ENCODE measurements at regions not wholly inside any gene's neighbourhood (a gene's known extent, or its start where the extent isn't known, plus 50 kb on each side); places are given as distances from the start of the nearest gene placed in this dataset.

DNA sequence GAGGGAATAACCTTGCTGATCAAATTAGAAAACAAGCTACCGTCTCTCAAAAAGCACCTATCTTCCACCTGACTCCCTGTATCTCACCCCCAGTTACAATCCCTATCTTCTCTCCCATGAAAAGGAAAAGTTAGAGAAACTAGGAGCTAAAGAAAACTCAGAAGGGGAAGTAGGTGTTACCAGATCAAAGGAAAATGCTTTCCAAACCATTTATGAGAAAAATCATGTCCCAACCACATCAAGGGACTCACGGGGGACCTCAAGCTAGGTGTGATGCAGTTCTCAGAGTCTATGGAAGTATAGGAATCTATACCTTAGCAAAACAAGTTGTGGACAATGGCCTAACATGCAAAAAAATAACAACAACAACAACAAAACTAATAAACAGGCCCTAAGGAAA lies 135.5 kb upstream of the RMP24 start:
- Histone ChIP-seq H3K9me3 (ENCODE audit: control insufficient read depth in 1 of 2, insufficient read depth in 1 of 2, low read length in 2 of 2) (peaks cover 0 to 8% of the 10 kb centered on the region in 2 experiments), H3K4me1 (ENCODE audit: insufficient read depth, low read length) (no peaks in the 10 kb centered on the region), H3K36me3 (ENCODE audit: insufficient read depth, low read length) (no peaks in the 10 kb centered on the region), H3K27ac (ENCODE audit: low read depth in 1 of 2, low read length in 2 of 2) (no peak overlapping the region), H3K4me3 (ENCODE audit: low read length) (no peak overlapping the region), H3K27me3 (ENCODE audit: control insufficient read depth in 1 of 2, insufficient read depth in 2 of 2, low read length in 2 of 2) (no peaks in the 10 kb centered on the region)
- CTCF ChIA-PET: no interaction called here
- intact Hi-C loops (cut with DNase I, micrococcal nuclease): no loop called here
- POLR2A ChIA-PET: no interaction called here
- TF ChIP-seq, protein P1, sequence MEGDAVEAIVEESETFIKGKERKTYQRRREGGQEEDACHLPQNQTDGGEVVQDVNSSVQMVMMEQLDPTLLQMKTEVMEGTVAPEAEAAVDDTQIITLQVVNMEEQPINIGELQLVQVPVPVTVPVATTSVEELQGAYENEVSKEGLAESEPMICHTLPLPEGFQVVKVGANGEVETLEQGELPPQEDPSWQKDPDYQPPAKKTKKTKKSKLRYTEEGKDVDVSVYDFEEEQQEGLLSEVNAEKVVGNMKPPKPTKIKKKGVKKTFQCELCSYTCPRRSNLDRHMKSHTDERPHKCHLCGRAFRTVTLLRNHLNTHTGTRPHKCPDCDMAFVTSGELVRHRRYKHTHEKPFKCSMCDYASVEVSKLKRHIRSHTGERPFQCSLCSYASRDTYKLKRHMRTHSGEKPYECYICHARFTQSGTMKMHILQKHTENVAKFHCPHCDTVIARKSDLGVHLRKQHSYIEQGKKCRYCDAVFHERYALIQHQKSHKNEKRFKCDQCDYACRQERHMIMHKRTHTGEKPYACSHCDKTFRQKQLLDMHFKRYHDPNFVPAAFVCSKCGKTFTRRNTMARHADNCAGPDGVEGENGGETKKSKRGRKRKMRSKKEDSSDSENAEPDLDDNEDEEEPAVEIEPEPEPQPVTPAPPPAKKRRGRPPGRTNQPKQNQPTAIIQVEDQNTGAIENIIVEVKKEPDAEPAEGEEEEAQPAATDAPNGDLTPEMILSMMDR (IDR thresholded peaks at IDR 0.05): no peak
- no peaks in the 10 kb centered on the region for H3K36me3 Mint-ChIP-seq (ENCODE audit: low read depth)
- no peak for ATAC-seq (ENCODE audit: poor library complexity)
- no peak overlapping the region for H3K27ac Mint-ChIP-seq
- H3K4me1 Mint-ChIP-seq (ENCODE audit: low read depth): no peaks in the 10 kb centered on the region
- H3K9me3 Mint-ChIP-seq: peaks cover 8% of the 10 kb centered on the region
- H3K27me3 Mint-ChIP-seq: peaks cover 4% of the 10 kb centered on the region
- DNase-seq: no peak
- H3K4me3 Mint-ChIP-seq: no peak overlapping the region

DNA sequence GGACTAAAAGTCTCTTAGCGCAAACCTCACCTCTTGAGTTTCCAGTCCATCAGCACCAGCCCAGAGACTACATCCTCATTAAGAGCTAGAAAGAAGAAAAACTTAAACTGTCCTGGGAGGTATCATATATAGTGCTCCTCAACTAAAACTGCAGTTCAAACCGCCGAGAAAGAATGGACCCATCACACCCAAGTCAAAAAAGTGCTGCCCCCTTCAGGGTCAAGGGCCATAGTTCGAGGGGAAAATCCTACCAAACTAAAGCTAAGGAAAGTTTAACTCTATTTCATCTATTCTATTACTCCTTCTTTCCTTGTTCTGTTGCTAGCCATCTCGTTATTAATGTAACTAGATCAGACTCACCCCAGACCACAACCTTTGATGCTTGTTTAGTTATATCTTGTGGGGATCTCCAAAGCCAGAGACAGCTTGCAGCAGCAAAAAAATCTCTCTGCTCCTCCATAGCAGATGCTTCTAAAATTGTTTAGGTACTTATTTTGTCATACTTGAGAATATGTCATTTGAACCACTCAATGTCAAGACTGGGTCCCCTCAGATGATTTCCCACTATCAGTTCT lies 134.5 kb upstream of the RMP24 start:
- ChIA-PET POLR2A (no interaction called here), CTCF (no interaction called here)
- H3K27ac ChIP-seq (ENCODE audit: low read depth in 1 of 2, low read length in 2 of 2): no peak overlapping the region
- no peaks in the 10 kb centered on the region for H3K36me3 Mint-ChIP-seq (ENCODE audit: low read depth)
- no peaks in the 10 kb centered on the region for H3K4me1 ChIP-seq (ENCODE audit: insufficient read depth, low read length)
- DNase-seq (no peak), ATAC-seq (ENCODE audit: poor library complexity) (no peak)
- no peak overlapping the region for H3K4me3 ChIP-seq (ENCODE audit: low read length)
- peaks cover 3% of the 10 kb centered on the region for H3K9me3 Mint-ChIP-seq
- H3K4me1 Mint-ChIP-seq (ENCODE audit: low read depth): no peaks in the 10 kb centered on the region
- TF ChIP-seq, protein P1 (IDR thresholded peaks at IDR 0.05): no peak
- no peak overlapping the region for H3K27ac Mint-ChIP-seq
- H3K27me3 ChIP-seq (ENCODE audit: control insufficient read depth in 1 of 2, insufficient read depth in 2 of 2, low read length in 2 of 2): no peaks in the 10 kb centered on the region
- no peaks in the 10 kb centered on the region for H3K36me3 ChIP-seq (ENCODE audit: insufficient read depth, low read length)
- H3K27me3 Mint-ChIP-seq: peaks cover 4% of the 10 kb centered on the region
- intact Hi-C loops (cut with DNase I, micrococcal nuclease): no loop called here
- H3K4me3 Mint-ChIP-seq: no peak overlapping the region
- H3K9me3 ChIP-seq (ENCODE audit: control insufficient read depth in 1 of 2, insufficient read depth in 1 of 2, low read length in 2 of 2): no peaks in the 10 kb centered on the region

DNA sequence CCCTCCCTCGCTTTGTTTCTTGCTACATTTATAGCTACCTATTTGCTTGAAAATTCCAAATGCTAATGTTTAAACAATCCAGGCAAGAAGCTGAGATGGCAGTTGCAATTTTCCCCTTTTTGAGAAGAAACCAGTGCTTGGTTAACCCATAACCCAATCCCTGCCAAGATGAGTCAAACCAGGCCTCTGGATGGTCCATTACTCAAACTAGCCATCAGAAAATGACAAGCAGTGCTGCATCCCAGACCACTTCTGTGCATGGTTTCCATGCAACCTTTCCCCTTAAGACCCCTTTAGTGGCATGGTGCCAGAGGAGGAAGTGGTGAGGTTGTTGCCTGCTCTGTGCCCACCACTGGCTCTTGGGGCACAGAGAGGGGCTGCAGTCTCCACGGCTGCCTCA lies 131.2 kb upstream of the RMP24 start:
- intact Hi-C loops (cut with DNase I, micrococcal nuclease): no loop called here
- no peak for ATAC-seq (ENCODE audit: poor library complexity)
- CTCF ChIA-PET: no interaction called here
- Histone ChIP-seq H3K27ac (ENCODE audit: low read depth in 1 of 2, low read length in 2 of 2) (no peak overlapping the region), H3K27me3 (ENCODE audit: control insufficient read depth in 1 of 2, insufficient read depth in 2 of 2, low read length in 2 of 2) (no peaks in the 10 kb centered on the region), H3K4me3 (ENCODE audit: low read length) (no peak overlapping the region), H3K4me1 (ENCODE audit: insufficient read depth, low read length) (no peaks in the 10 kb centered on the region), H3K9me3 (ENCODE audit: control insufficient read depth in 1 of 2, insufficient read depth in 1 of 2, low read length in 2 of 2) (no peaks in the 10 kb centered on the region), H3K36me3 (ENCODE audit: insufficient read depth, low read length) (no peaks in the 10 kb centered on the region)
- peaks cover 22% of the 10 kb centered on the region for H3K27me3 Mint-ChIP-seq
- TF ChIP-seq, protein P1 (IDR thresholded peaks at IDR 0.05): no peak
- no peak for DNase-seq
- no peaks in the 10 kb centered on the region for H3K36me3 Mint-ChIP-seq (ENCODE audit: low read depth)
- POLR2A ChIA-PET: no interaction called here
- no peaks in the 10 kb centered on the region for H3K9me3 Mint-ChIP-seq
- H3K27ac Mint-ChIP-seq: no peak overlapping the region
- no peaks in the 10 kb centered on the region for H3K4me1 Mint-ChIP-seq (ENCODE audit: low read depth)
- no peak overlapping the region for H3K4me3 Mint-ChIP-seq

All from CD4-positive, alpha-beta T cell (primary cell).